Mesenteric fat pad (tissue), 1 donor: ENCODE measurements at regions not wholly inside any gene's neighbourhood (a gene's known extent, or its start where the extent isn't known, plus 50 kb on each side); places are given as distances from the start of the nearest gene placed in this dataset.
"Not testable (repeated sequence)": the region's sequence is repeated elsewhere in the genome, so short reads cannot be mapped to it uniquely, and the experiment has no call there.

Experiments
- DNase-seq: peaks from one replicate; pipeline ENCODE4 v3.0.0-alpha.2; 2020; ENCODE audit warnings: low spot score
- donor health status: DM: yes; HTN: yes; CAD: no.

DNA sequence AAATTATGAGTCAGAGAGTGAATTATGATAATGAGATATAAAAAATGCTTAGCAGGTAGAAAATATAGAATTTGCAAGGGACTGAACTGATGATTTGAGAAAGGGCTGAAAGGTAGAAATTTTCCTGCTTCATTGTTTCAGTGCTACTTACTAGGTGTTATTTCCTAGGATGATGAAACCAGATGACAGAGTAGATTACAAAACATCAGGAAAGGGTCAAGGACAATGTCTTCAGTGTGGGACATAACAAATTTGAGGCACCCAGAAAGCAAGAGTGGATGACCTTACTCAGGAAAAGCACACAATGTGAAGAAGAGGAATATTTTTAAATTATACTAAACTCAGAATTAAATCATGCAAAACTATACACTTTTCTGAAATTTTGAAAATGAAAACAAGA, 102.1 kb downstream of the SHCBP1 start:
- DNase-seq: no peak

DNA sequence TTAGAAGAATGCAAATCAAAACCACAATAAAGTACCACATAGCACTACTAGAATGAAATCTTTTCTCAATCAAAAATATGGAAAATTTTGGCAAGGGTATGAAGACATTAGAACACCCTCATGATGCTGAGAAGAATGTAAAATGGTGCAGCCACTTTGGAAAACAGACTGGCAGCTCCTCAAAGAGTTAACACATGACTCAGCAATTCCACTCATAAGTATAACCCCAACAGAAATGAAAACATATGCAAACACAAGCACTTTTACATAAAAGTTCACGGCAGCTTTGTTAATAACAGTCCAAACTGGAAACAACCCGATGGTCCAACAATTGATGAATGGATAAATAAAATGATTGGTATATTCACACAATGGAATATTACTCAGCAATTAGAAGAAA, 124.5 kb downstream of the SHCBP1 start:
- DNase-seq: no peak

DNA sequence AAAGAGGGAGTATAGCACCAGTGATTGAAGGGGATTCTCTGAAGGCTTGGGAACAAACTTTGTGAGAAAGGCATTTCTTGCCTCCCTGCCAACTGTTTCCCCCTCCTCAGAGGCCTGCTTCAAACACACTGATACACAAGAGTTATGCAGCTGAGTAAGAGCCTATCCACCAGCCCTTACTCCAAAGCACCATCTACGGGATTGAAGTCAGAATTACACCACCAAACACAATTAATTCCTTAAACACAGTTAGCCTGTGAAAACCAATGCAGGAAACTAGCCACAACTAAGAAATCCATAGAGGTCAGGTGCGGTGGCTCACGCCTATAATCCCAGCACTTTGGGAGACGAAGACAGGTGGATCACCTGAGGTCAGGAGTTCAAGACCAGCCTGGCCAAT, 138.3 kb downstream of the SHCBP1 start:
- DNase-seq: no peak

DNA sequence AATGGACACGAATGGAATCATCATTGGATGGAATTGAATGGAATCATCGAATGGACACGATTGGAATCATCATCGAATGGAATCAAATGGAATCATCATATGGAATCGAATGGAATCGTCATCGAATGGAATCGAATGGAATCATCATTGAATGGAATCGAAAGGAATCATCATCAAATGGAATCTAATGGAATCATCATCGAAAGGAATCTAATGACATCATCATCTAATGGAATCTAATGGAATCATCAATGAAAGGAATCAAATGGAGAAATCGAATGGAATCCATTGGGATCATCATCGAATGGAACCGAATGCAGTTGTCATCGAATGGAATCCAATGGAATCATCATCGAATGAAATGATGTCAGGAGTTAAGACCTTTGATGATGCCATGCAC, 154.9 kb downstream of the SHCBP1 start:
- no peak for DNase-seq

DNA sequence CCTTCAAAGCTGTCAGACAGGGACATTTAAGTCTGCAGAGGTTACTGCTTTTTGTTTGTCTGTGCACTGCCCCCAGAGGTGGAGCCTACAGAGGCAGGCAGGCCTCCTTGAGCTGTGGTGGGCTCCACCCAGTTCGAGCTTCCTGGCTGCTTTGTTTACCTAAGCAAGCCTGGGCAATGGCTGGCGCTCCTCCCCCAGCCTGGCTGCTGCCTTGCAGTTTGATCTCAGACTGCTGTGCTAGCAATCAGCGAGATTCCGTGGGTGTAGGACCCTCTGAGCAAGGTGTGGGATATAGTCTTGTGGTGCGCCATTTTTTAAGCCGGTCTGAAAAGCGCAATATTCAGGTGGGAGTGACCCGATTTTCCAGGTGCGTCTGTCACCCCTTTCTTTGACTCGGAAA, 166.4 kb downstream of the SHCBP1 start:
- not testable (repeated sequence) for DNase-seq

DNA sequence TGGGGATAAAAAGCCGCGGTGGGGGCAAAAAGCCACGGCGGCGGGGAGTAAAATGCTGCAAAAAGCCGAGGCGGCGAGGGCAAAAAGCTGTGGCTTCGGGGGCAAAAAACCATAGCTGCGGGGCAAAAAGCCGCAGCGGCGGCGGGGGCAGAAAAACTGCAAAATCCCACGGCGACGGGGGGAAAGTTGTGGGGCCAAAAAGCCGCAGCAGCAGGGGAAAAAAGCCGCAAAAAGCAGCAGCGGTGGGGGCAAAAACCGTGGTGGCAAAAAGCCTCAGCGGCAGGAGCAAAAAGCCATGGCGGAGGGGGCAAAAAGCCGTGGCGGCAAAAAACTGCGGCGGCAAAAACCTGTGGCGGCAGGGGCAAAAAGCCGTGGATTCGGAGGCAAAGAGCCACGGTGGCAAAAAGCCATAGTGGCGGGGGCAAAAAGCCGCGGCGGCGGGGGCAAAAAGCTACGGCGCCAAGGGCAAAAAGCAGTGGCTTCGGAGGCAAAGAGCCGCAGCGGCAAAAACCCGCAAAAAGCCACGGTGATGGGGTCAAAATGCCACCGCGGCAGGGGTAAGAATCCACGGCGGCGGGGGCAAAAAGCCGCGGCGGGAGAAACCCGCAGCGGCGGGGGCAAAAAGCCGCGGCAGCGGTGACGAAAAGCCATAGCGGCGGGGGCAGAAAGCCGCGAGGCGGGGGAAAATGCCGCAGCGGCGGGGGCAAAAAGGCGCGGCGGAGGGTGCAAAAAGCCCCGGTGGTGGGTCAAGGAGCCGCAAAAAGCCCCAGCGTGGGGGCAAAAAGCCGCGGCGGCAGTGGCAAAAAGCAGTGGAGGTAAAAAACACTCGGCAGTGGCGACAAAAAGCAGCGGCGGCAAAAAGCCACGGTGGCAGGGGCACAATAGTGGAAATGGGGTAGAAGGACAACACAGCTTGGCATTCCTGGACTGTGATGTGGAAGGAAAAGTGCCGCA, 192.8 kb downstream of the SHCBP1 start:
- DNase-seq: no peak

DNA sequence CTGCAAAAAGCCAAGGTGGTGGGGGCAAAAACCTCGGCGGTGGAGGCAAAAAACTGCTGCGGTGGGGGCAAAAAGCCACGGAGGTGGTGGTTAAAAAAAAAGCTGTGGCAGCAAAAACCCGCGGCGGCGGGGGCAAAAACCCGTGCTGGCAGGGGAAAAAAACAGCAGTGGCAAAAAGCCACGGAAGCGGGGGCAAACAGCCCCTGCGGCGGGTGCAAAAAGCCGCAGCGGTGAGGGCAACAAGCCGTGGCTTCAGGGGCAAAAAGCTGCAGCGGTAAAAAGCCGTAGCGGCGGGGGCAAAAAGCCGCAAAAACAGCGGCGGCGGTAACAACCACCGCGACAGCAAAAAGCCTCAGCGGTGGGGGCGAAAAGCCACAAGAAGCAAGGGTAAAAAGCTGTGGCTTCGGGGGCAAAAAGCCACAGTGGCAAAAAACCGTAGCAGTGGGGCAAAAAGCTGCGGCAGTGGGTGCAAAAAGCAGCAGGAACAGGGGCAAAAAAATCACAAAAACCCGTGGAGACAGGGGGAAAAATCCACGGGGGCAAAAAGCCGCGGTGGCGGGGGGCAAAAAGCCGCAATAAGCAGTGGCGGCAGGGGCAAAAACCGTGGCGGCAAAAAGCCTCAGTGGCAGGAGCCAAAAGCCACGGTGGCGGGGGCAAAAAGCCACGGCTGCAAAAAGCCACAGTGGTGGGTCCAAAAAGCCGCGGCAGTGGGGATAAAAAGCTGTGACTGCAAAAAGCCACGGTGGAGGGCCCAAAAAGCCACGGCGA, 193.7 kb downstream of the SHCBP1 start:
- peak; percentile 83 for DNase-seq

DNA sequence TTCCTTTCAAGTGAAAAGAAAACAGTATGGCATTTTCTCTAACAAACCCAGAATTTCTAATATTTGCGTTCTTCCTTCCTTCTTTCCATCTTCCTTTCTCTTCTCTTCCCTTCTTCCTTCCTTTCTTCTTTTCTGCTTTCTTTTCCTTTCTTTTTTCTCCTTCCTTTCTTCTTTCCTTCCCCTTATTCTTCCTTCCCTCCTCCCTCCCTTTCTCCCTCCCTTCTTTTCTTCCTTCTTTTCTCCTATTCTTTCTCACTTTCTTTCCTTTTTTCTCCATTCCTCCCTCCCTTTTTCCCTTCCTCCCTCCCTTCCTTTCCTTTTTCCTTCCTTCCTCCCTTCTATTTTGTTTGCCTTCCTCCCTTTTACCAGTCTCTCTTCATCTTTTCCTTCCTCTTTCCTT, 194.8 kb downstream of the SHCBP1 start:
- no peak for DNase-seq

DNA sequence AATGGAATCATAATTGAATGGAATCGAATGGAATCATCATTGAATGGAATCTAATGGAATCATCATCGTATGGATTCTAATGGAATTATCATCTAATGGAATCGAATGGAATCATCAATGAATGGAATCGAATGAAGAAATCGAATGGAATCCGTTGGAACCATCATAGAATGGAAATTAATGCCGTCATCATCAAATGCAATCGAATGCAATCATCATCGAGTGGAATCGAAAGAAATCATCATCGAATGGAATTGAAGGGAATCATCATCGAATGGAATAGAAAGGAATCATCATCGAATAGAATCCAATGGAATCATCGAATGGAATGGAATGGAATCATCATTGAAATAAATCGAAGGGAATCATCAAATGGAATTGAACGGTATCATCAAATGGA, 217.2 kb downstream of the SHCBP1 start:
- no peak for DNase-seq

DNA sequence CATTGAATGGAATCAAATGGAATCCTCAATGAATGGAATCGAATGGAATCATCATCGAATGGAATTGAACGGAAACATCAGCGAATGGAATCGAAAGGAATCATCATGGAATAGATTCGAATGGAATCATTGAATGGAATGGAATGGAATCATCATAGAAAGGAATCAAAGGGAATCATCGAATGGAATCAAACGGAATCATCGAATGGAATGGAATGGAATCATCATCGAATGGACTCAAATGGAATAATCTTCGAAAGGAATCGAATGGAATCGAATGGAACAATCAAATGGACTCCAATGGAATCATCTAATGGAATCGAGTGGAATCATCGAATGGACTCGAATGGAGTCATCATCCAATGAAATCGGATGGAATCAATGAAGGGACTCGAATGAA, 222.6 kb downstream of the SHCBP1 start:
- DNase-seq: not testable (repeated sequence)

DNA sequence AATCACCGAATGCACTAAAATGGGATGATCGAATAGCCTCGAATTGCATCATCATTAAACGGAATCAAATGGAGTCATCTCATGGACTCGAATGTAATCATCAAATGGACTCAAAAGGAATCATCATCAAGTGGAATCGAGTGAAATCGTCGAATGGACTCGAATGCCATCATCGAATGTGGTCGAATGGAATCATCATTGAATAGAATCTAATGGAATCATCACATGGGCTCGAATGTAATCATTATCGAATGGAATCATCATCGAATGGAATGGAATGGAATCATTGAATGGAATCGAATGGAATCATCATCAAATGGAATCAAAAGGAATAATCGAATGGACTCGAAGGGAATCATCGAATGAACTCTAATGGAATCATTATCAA, 224.3 kb downstream of the SHCBP1 start:
- not testable (repeated sequence) for DNase-seq

DNA sequence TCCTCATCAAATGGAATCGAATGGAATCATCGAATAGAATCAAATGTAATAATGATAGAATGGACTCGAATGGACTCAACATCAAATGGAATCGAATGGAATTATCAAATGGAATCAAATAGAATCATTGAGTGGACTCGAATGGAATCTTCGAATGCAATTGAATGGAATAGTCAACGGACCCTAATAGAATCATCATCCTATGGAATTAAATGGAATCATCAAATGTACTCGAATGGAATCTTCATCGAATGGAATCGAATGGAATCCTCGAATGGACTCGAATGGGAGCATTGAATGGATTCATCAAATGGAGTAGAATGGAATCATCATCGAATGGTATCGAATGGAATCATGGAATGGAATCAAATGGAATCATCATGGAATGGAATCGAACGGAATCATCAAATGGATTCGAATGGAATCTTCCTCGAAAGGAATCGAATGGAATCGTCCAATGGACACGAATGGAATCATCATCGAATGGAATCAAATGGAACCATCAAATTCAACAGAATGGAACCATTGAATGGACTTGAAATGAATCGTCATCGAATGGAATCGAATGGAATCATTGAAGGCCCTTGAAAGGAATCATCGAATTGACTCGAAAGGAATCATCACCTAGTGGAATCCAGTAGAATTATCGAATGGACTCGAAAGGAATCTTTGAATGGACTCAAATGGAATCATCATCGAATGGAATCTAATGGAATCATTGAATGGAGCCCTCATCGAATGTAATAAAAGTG, 224.9 kb downstream of the SHCBP1 start:
- not testable (repeated sequence) for DNase-seq

DNA sequence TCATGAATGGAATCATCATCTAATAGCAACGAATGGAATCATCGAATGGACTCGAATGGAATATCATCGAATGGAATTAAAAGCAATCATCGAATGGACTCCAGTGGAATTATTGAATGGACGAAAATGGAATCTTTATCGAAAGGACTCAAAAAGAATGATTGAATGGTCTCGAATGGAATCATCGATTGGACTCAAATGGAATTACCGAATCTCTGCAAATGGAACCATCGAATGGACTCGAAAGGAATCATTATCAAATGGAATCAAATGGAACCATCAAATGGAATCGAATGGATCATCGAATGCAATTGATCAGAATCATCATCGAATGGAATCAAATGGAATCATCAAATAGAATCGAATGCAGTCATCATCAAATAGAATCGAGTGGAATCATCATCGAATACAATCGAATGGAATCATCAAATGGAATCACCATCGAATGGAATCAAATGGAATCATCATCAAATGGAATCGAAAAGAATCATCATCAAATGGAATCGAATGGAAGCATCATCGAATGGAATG, 225.7 kb downstream of the SHCBP1 start:
- DNase-seq: not testable (repeated sequence)

DNA sequence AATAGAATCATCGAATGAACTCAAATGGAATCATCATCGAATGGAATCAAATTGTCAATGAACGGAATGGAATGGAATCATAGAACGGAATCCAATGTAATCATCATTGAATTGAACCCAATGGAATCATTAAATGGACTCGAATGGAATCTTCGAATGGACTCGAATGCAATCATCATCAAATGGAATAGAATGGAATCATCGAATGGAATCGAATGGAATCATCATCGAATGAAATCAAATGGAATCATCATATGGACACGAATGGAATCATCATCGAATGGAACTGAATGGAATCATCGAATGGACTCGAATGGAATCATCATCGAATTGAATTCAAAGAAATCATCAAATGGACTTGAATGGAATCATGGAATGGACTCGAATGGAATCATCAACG, 226.2 kb downstream of the SHCBP1 start:
- not testable (repeated sequence) for DNase-seq

DNA sequence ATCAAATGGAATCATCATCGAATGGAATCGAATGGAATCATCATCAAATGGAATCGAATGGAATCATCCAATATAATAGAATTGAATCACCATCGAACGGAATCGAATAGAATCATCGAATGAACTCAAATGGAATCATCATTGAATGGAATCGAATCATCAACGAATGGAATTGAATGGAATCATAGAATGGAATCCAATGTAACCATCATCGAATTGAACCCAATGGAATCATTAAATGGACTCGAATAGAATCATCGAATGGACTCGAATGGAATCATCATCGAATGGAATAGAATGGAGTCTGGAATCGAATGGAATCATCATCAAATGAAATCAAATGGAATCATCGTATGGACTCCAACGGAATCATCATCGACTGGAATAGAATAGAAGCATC, 227.0 kb downstream of the SHCBP1 start:
- DNase-seq: not testable (repeated sequence)

DNA sequence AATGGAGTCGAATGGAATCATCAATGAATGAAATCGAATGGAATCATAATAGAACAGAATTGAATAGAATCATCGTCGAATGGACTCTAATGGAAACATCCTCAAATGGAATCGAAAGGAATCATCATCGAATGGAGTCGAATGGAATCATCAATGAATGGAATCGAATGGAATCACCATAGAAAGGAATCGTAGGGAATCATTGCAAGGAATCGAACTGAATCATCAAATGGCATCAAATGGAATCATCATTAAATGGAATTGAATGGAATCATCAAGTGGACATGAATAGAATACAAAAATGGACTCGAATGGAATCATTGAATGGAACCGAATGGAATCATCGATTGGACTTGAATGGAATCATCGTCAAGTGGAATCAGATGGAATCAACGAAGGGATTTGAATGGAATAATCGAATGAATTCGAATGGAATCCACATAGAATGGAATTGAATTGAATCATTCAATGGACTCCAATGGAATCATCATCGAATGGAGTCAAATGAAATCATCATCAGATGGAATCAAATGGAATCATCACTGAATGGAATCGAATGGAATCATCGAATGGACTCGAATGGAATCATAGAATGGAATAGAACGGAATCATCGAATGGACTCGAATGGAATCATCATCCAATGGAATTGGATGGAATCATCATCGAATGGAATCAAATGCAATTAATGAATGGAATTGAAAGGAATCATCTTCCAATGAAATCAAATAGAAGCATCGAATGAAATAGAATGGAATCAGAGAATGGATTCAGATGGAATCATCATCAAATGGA, 228.1 kb downstream of the SHCBP1 start:
- DNase-seq: not testable (repeated sequence)

DNA sequence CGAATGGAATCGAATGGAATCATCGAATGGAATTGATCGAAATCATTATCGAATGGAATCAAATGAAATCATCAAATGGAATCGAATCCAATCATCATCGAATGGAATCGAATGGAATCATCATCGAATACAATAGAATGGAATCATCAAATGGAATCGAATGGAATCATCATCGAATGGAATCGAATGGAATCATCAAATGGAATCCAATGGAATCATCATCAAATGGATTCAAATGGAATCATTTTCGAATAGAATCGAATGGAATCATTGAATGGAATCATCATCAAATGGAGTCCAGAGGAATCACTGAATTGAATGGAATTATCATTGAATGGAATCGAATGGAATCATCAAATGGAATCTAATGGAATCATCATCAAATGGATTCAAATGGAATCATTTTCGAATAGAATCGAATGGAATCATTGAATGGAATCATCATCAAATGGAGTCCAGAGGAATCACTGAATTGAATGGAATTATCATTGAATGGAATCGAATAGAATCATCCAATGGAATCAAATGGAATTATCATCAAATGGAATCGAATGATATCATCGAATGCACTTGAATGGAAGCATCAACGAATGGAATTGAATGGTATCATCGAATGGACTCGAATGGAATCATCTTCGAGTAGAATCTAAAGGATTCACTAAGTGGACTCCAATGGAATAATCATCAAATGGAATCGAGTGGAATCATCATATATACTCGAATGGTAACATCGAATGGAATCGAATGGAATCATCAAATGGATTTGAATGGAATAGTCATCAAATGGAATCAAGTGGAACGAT, 230.3 kb downstream of the SHCBP1 start:
- peak; percentile 85 for DNase-seq

DNA sequence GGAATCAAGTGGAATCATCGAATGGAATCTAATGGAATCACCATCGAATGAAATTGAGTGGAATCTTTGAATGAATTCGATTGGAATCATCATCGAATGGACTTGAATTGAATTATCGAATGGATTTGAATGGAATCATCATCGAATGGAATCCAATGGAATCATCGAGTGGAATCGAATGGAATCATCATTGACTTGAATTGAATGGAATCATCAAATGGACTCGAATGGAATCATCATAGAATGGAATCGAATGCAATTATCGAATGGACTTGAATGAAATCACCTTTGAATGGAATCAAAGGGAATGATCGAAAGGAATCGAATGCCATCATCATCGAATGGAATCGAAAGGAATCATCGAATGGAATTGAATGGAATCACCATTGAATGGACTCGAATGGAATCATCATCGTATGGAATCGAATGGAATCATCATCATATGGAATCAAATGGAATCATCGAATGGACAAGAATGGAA, 231.6 kb downstream of the SHCBP1 start:
- DNase-seq: peak; percentile 90

DNA sequence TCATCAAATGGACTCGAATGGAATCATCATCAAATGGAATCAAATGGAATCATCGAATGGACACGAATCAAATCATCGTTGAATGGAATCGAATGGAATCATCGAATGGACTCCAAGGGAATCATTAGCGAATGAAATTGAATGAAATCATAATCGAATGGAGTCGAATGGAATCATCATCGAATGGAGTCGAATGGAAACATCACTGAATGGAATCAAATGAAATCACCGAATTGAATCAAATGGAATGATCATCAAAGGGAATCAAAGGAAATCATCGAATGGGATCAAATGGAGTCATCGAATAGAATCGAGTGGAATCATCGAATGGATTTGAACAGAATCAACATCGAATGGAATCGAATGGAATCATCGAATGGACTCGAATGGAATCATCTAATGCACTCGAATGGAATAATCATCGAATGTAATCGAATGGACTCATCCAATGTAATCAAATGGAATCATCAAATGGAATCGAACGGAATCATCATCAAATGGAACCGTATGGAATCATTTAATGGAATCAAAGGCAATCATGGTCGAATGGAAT, 232.2 kb downstream of the SHCBP1 start:
- peak; percentile 83 for DNase-seq
